ENCODE measurements at regions not wholly inside any gene's neighbourhood (a gene's known extent, or its start where the extent isn't known, plus 50 kb on each side); places are given as distances from the start of the nearest gene placed in this dataset.

- Histone ChIP-seq H3K9me3 (ENCODE audit: control insufficient read depth, low read depth, low read length) (no peaks in the 10 kb centered on the region), H4K20me1 (ENCODE audit: control insufficient read depth, extremely low read depth, insufficient read depth, low read length) (no peaks in the 10 kb centered on the region), H2AFZ (ENCODE audit: control insufficient read depth, low read length) (no peak overlapping the region), H3K4me3 (ENCODE audit: control insufficient read depth in 2 of 3, extremely low read depth in 1 of 3, insufficient read depth in 2 of 3, low read depth in 1 of 3, low read length in 3 of 3) (no peak overlapping the region), H3K27ac (ENCODE audit: control insufficient read depth, insufficient read depth, low read length) (no peak overlapping the region), H3K79me2 (ENCODE audit: control insufficient read depth, insufficient read depth, low read length) (no peaks in the 10 kb centered on the region), H3K9ac (ENCODE audit: control insufficient read depth, extremely low read depth, insufficient read depth, low read length) (no peak overlapping the region), H3K4me2 (ENCODE audit: control insufficient read depth, extremely low read depth, insufficient read depth, low read depth, low read length) (no peak overlapping the region), H3K9me1 (ENCODE audit: control insufficient read depth, extremely low read depth, insufficient read depth, low read length) (no peaks in the 10 kb centered on the region), H3K27me3 (ENCODE audit: control insufficient read depth, extremely low read depth, insufficient read depth, low read length) (no peaks in the 10 kb centered on the region), H3K36me3 (ENCODE audit: control insufficient read depth in 2 of 2, extremely low read depth in 1 of 2, insufficient read depth in 2 of 2, low read length in 2 of 2) (no peaks in the 10 kb centered on the region), H3K4me1 (ENCODE audit: control insufficient read depth, extremely low read depth, insufficient read depth, low read length) (no peaks in the 10 kb centered on the region)
- no peak for DNase-seq (ENCODE audit: low read depth, low spot score)
- dilution Hi-C loops (cut with MboI; ENCODE audit: extremely low pct_ligation_motif_present, low sequenced_read_pairs): no loop called here
- no peak for FAIRE-seq
- TF ChIP-seq EZH2 (IDR thresholded peaks at IDR 0.05; ENCODE audit: low read length): no peak
- TF ChIP-seq CTCF (optimal IDR thresholded peaks at IDR 0.05 in 1 of 3, IDR thresholded peaks at IDR 0.05 in 1 of 3, conservative IDR thresholded peaks at IDR 0.05 in 1 of 3; ENCODE audit: extremely low read depth in 1 of 3, insufficient read depth in 2 of 3, low read length in 3 of 3): no peak
These were observed 655.4 kb upstream of the EPHA7 start for GRCh38 chr6:94074764-94075163.

GRCh38 chr6:94071835-94072234, 652.5 kb upstream of the EPHA7 start:
- H3K27me3 ChIP-seq (ENCODE audit: control insufficient read depth, extremely low read depth, insufficient read depth, low read length): no peaks in the 10 kb centered on the region
- DNase-seq (ENCODE audit: low read depth, low spot score): no peak
- H3K4me2 ChIP-seq (ENCODE audit: control insufficient read depth, extremely low read depth, insufficient read depth, low read depth, low read length): no peak overlapping the region
- no peaks in the 10 kb centered on the region for H3K9me3 ChIP-seq (ENCODE audit: control insufficient read depth, low read depth, low read length)
- TF ChIP-seq CTCF (optimal IDR thresholded peaks at IDR 0.05 in 1 of 3, IDR thresholded peaks at IDR 0.05 in 1 of 3, conservative IDR thresholded peaks at IDR 0.05 in 1 of 3; ENCODE audit: extremely low read depth in 1 of 3, insufficient read depth in 2 of 3, low read length in 3 of 3) (no peak), EZH2 (IDR thresholded peaks at IDR 0.05; ENCODE audit: low read length) (no peak)
- no peak overlapping the region for H3K4me3 ChIP-seq (ENCODE audit: control insufficient read depth in 2 of 3, extremely low read depth in 1 of 3, insufficient read depth in 2 of 3, low read depth in 1 of 3, low read length in 3 of 3)
- FAIRE-seq: no peak
- H3K36me3 ChIP-seq (ENCODE audit: control insufficient read depth in 2 of 2, extremely low read depth in 1 of 2, insufficient read depth in 2 of 2, low read length in 2 of 2): no peaks in the 10 kb centered on the region
- H3K9ac ChIP-seq (ENCODE audit: control insufficient read depth, extremely low read depth, insufficient read depth, low read length): no peak overlapping the region
- H3K79me2 ChIP-seq (ENCODE audit: control insufficient read depth, insufficient read depth, low read length): no peaks in the 10 kb centered on the region
- H2AFZ ChIP-seq (ENCODE audit: control insufficient read depth, low read length): no peak overlapping the region
- H4K20me1 ChIP-seq (ENCODE audit: control insufficient read depth, extremely low read depth, insufficient read depth, low read length): no peaks in the 10 kb centered on the region
- H3K4me1 ChIP-seq (ENCODE audit: control insufficient read depth, extremely low read depth, insufficient read depth, low read length): no peaks in the 10 kb centered on the region
- H3K9me1 ChIP-seq (ENCODE audit: control insufficient read depth, extremely low read depth, insufficient read depth, low read length): no peaks in the 10 kb centered on the region
- no peak overlapping the region for H3K27ac ChIP-seq (ENCODE audit: control insufficient read depth, insufficient read depth, low read length)
- dilution Hi-C loops (cut with MboI; ENCODE audit: extremely low pct_ligation_motif_present, low sequenced_read_pairs): no loop called here
